ENCODE measurements at regions not wholly inside any gene's neighbourhood (a gene's known extent, or its start where the extent isn't known, plus 50 kb on each side); places are given as distances from the start of the nearest gene placed in this dataset.

DNA sequence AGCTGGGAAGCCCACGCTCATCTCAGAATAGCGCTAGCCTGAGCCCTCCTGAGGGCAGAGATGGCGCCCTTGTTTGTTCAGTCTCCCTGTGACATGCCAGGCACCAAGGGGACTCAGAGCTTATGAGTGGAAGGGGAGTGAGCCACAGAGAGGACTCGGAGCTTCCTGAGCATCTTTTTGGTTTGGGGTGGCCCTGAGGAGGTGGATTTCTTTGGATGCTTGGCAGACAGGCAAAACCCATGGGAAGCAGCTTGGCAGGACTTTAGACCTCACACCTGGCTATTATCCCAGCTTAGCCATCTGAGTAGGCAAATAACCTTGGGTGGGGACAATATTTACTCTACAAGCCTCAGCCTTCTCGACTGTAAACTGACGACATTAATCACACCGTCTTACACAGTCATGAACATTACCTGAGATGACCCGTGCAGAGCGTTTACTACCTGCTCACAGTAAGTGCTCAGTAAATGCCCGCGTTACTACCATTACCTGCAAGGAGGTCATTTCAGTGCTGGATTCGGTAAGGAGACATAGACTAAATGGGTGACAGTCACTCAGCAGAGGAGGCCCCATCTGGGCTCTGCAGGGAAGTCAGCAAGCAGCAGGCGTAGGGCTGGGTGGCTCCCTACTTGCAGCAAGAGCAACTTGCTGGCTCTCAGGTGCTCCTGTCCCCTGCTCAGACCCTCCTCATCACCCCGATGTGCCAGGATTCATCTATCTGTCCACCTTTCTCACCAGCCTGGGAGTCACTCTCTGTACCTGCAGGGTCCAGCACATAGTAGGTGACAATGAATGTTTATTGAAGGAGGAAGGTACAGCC is 54.9 kb downstream of the KLHDC7A start:
- no peak for DNase-seq

DNA sequence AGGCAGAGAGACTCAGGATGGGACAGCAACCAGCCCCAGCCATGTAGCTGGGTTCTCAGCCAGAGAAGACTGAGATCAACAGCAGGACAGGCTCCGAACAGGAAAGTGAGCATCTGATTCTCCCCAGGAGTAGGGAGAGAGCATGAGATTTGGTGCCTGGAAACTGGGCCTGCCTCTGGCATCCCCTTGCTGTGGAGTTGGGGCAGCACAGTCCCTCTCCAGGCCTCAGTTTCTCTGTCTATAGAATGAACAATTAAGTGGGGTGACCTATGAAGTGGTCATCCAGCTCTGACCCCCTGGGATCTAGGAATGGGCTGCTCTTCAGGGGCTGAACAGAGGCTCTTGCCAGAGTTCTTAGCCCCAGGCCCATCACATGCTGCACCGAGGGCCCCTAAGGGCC is 55.6 kb downstream of the KLHDC7A start:
- DNase-seq = no peak

DNA sequence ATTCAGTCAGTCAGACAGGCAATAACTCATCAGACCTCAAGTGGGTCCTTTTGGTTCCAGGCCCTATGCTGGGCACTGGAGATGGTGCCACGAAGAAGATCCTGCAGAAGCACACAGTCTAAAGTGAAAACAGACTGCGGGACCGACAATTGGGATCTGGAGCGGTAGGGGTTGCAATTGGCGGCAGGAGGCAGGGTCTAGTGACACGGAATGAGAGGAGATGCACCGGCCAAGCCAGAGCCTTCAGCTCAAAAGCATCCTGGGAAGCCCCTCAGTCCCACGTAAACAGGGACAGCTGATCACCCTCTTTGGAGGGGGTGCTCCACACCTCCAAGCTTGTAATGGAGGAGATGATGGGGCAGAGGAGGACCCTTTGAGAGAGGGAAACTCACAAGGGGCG is 56.2 kb downstream of the KLHDC7A start:
- no peak for DNase-seq

GRCh38 chr1:18537386-18538306 is 56.9 kb downstream of the KLHDC7A start:
- no peak for DNase-seq

DNA sequence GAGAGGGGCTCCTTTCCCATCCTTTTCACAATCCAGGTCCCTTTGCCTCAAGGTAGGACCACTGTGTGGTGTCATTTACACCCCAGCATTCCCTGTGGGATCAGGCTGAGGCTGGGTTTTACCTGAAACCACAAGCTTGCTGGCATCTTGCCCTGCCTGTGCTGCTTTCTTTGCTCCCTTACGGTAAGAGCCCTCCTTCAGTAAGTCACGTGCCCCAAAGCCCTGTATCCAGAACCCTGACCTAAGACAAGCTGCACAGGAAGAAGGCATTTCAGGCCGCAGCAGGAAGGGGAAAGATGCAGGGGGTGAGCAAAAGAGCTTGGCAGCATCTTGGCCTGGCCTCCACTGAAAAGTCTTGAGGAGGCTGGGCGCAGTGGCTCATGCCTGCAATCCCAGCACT is 58.4 kb downstream of the KLHDC7A start:
- DNase-seq = no peak

DNA sequence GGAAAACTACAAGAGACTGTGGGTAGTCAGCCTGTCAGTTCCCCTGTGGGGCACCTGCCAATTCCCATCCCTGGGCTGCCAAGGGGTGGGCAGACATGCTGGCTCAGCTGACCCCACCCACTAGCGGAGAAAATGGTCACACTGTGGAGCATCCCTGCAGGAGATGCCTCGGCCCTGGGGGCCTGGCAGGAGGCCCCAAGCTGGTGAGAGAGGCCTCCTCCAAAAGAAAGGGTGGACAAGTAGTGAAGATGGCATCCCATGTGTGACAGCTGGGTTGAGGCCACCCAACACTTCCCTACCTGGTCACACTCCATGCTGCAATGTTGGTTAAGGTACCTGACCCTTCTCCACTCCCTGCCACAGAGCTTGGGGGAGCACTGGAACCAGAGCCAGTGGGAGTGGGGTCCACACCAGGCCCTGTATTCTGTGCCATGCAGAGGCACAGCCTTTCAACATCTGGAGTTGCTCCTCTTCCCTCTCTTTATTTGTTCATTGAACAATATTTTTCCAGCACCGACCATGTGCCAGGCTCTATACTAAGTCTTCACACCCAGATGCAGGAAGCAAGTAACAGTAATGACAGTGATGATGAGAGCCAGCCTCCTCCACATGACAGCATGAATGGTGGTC is 59.5 kb downstream of the KLHDC7A start:
- no peak for DNase-seq

- no peak for DNase-seq
These were observed 60.5 kb downstream of the KLHDC7A start for GRCh38 chr1:18541046-18541795.

- no peak for DNase-seq
These were observed 61.6 kb downstream of the KLHDC7A start for GRCh38 chr1:18542351-18542750.

DNA sequence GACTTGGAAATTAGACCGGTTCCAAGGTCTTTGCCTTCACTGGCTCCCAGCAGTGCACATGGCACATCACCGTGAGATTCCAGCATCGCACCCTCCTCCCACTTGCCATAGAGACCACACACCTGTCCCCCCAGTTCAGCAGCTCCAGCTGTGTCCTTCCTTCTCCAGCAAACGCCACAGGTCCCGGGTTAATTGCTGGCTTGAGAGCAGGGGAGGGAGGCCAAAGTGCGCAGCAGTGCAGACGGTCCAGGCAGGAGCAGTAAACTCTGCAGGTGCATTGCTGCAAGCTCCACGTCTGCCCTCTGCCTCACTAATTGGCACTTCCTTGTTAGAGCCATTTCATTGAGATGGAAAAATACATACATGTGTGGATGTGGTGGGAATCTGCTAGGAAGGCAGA is 65.3 kb downstream of the KLHDC7A start:
- DNase-seq = no peak

DNA sequence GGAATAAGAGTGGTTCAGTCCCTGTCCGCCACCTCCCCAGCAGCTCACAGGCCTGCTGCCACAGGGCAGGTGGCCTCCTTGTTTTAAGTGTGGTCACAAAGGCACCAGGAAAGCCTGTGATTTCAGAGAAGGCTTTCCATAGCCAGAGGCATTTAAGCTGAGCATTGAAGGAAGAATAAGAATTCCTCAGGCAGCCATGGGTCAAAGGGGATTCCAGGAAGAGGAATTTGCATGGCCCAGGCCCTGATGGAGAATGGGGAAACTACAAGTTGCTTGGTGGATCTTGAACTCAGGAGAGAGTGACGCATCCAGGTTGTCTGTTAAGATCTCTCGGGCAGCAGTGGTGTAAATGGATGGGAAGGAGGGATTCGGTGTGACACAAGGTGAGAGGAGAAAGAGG is 66.7 kb downstream of the KLHDC7A start:
- DNase-seq = no peak

DNA sequence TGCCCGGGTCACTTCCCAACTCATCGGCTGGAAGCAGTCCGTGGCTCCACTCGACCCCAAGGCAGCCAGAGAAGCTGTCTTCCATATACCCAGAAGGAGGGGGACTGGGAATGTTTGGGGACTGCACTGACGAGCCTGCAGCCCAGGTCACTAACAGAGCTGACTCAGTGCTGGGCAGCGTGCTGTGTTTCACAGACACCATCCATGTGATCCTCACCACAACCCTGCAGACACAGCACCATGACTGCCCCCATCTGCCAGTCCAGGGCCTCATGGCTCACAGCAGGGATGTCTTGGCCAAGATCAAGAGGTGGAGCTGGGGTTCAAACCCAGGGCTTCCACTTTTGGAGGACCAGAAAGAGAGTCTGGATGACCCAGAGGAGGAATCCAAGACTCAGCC is 67.9 kb downstream of the KLHDC7A start:
- no peak for DNase-seq

- DNase-seq = no peak
These were observed 68.4 kb downstream of the KLHDC7A start for GRCh38 chr1:18549106-18549505.

GRCh38 chr1:18549906-18550305 is 69.2 kb downstream of the KLHDC7A start:
- DNase-seq = no peak

GRCh38 chr1:18552631-18553030 is 71.9 kb downstream of the KLHDC7A start:
- DNase-seq = no peak

- DNase-seq = no peak
These were observed 72.7 kb downstream of the KLHDC7A start for GRCh38 chr1:18553388-18553787.

DNA sequence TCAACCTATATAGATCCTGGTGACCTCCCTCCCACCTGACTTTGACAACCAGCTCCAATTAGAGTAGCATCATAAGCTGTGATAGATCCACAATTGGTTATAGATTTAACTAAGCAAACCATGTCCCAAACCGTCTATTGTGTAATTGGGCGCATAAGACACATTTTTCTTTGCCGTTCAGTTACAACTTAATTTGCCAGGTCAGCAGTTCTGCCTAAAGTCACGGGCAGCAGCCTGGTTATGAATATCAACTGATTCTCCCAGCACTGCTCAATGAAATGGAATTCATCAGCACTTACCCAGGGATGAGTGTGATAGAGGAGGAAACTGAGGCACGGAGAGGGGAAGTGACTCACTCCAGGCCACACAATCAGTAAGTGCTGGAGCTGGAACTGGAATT is 73.4 kb downstream of the KLHDC7A start:
- DNase-seq = no peak

DNA sequence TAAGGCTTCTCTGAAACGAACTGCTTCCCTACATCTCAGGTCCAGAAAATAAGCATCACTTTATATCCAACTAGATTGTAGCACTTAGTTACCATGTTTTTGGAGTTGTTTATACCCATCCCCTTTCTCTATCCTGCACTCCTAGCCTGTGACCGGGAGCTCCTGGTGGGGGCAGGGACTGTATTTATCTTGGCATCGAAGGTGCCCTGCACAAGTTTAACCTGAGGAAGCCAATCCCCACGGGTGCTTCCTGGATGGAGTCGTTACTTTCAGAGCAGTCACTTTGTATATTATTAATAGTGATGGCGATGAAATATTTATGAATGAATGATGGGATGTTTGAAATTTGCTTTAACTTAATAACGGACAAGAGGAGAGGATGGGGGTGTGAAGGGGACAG is 73.9 kb downstream of the KLHDC7A start:
- no peak for DNase-seq

- no peak for DNase-seq
These were observed 74.3 kb downstream of the KLHDC7A start for GRCh38 chr1:18555036-18555435.

DNA sequence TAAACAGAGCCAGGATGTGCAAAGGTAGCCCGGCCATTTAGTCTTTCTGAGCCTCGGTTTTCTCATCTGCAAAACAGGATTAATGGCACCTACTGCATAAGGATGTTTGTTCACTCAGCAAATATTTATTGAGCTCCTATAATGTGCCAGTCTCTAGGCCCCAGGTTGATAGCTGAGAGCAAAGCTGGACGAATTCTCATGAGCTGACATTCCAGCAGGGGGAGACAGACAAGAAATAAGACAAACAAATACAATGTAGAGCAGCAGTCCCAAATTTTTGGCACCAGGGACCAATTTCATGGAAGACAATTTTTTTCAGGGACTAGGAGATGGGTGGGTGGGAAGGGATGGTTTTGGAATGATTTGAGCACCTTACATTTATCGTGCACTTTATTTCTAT is 74.3 kb upstream of the PAX7 start:
- no peak for DNase-seq

GRCh38 chr1:18557621-18558465 is 72.8 kb upstream of the PAX7 start:
- DNase-seq = no peak

- DNase-seq = no peak
These were observed 70.0 kb upstream of the PAX7 start for GRCh38 chr1:18560692-18561091.

DNA sequence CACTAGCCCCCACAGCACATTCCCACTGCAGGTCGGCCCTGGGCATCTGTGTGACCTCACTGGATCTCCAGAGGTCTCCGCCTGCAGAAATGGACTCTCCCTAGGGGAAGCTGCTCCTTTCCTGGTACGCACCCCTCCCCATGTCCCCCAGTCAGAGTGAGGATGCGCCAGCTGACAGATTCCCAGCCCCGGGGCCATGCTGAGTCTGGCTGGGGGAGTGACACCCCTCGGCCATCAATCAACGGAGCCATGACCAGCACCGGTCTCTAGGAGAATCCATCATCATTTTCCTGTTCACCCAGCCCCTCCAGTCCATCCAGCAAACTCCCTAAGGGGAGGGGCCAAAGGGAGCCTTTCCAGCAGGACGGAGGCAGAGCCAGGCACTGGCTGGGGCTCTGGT is 68.7 kb upstream of the PAX7 start:
- DNase-seq = no peak
